CD14-positive monocyte (primary cell): ENCODE measurements at regions not wholly inside any gene's neighbourhood (a gene's known extent, or its start where the extent isn't known, plus 50 kb on each side); places are given as distances from the start of the nearest gene placed in this dataset.

Experiments
- DNase-seq, 3 donors: peaks; one replicate each; pipeline ENCODE4 v3.0.0-alpha.2; 2011 to 2022
- H2AFZ ChIP-seq: 2 replicates; pipeline ENCODE4 v1.6.0; 2012; ENCODE audit warnings: mild to moderate bottlenecking, low read depth, low read length, inconsistent platforms; ENCODE audit not compliant: insufficient read depth, poor library complexity, severe bottlenecking
- H3K27ac ChIP-seq, 2 donors: 1 replicate in 1 of 2; 2 replicates in 1 of 2; pipeline ENCODE4 v1.5.1; 2012 to 2013; ENCODE audit warnings: low read length in 2 of 2, control low read depth in 1 of 2, inconsistent platforms in 1 of 2, low read depth in 1 of 2, mild to moderate bottlenecking in 1 of 2
- H3K27me3 ChIP-seq, 2 donors: one replicate each; pipeline versions ENCODE4 v1.6.0 to v1.6.1; 2011 to 2013; ENCODE audit warnings: low read length in 2 of 2; ENCODE audit not compliant: control insufficient read depth in 2 of 2, insufficient read depth in 2 of 2
- H3K36me3 ChIP-seq, 2 donors: replicated peaks in 1 of 2; 1 replicate in 1 of 2; 2 replicates in 1 of 2; pipeline versions ENCODE4 v1.5.1 to v1.6.1; 2012 to 2013; ENCODE audit warnings: low read length in 2 of 2, control low read depth in 1 of 2, inconsistent platforms in 1 of 2, mild to moderate bottlenecking in 1 of 2; ENCODE audit not compliant: insufficient read depth in 2 of 2, control insufficient read depth in 1 of 2
- H3K4me1 ChIP-seq, 2 donors: 1 replicate in 1 of 2; 2 replicates in 1 of 2; pipeline versions ENCODE4 v1.5.1 to v1.6.1; 2012 to 2013; ENCODE audit warnings: low read length in 2 of 2, control low read depth in 1 of 2, inconsistent platforms in 1 of 2, mild to moderate bottlenecking in 1 of 2, moderate library complexity in 1 of 2; ENCODE audit not compliant: insufficient read depth in 2 of 2, control insufficient read depth in 1 of 2
- H3K4me2 ChIP-seq: replicated peaks from 2 replicates; pipeline ENCODE3; 2012; ENCODE audit warnings: low read length, moderate library complexity, mild to moderate bottlenecking; ENCODE audit not compliant: poor library complexity, severe bottlenecking; ENCODE audit errors: extremely low read depth
- H3K4me3 ChIP-seq, 3 experiments: fragments of 200-600 bp in 1 of 3; sonication (generic) in 1 of 3; replicated peaks in 1 of 3; 1 replicate in 2 of 3; 2 replicates in 1 of 3; pipeline ENCODE4 v1.5.1; 2011 to 2013; ENCODE audit warnings: low read length in 3 of 3, mild to moderate bottlenecking in 3 of 3, control low read depth in 2 of 3, low read depth in 2 of 3, inconsistent platforms in 1 of 3, moderate library complexity in 1 of 3
- H3K79me2 ChIP-seq: 2 replicates; pipeline ENCODE4 v1.6.0; 2012; ENCODE audit warnings: mild to moderate bottlenecking, control low read depth, inconsistent platforms, low read length, moderate library complexity; ENCODE audit not compliant: insufficient read depth
- H3K9ac ChIP-seq: 2 replicates; pipeline ENCODE4 v1.6.0; 2017; ENCODE audit warnings: low read length, mild to moderate bottlenecking; ENCODE audit not compliant: insufficient read depth, poor library complexity, severe bottlenecking
- H3K9me3 ChIP-seq, 2 donors: replicated peaks in 1 of 2; 1 replicate in 1 of 2; 2 replicates in 1 of 2; pipeline versions ENCODE4 v1.5.1 to v1.6.1; 2012 to 2013; ENCODE audit warnings: low read length in 2 of 2, control low read depth in 1 of 2; ENCODE audit not compliant: control insufficient read depth in 1 of 2, insufficient read depth in 1 of 2
- H4K20me1 ChIP-seq: 2 replicates; pipeline ENCODE4 v1.6.0; 2012; ENCODE audit warnings: mild to moderate bottlenecking, low read length, control low read depth, moderate library complexity; ENCODE audit not compliant: insufficient read depth
- H3K27ac Mint-ChIP-seq, 7 donors: one replicate each; pipeline ENCODE4 v1.8.0; 2020; ENCODE audit warnings: mild to moderate bottlenecking in 7 of 7, mixed read lengths in 7 of 7, moderate library complexity in 6 of 7, inconsistent platforms in 2 of 7
- H3K27me3 Mint-ChIP-seq, 3 donors: one replicate each; pipeline ENCODE4 v1.8.0; 2021 to 2022; ENCODE audit warnings: low read depth in 3 of 3, mild to moderate bottlenecking in 3 of 3, mixed read lengths in 3 of 3, moderate library complexity in 3 of 3, inconsistent platforms in 1 of 3
- H3K36me3 Mint-ChIP-seq, 2 donors: one replicate each; pipeline ENCODE4 v1.8.0; 2020; ENCODE audit warnings: mixed read lengths in 2 of 2, inconsistent platforms in 1 of 2, mild to moderate bottlenecking in 1 of 2
- H3K4me1 Mint-ChIP-seq: one replicate; pipeline ENCODE4 v1.8.0; 2020; ENCODE audit warnings: mild to moderate bottlenecking, mixed read lengths
- H3K4me3 Mint-ChIP-seq, 2 donors: one replicate each; pipeline ENCODE4 v1.8.0; 2020; ENCODE audit warnings: mild to moderate bottlenecking in 2 of 2, mixed read lengths in 2 of 2, moderate library complexity in 1 of 2
- H3K9me3 Mint-ChIP-seq, 7 donors: one replicate each; pipeline ENCODE4 v1.8.0; 2020 to 2022; ENCODE audit warnings: mixed read lengths in 7 of 7, mild to moderate bottlenecking in 6 of 7, moderate library complexity in 6 of 7, inconsistent platforms in 2 of 7
- CTCF ChIP-seq: fragments of 200-600 bp; IDR thresholded peaks from one replicate; pipeline ENCODE4 v1.8.0; 2022; ENCODE audit warnings: antibody characterized with exemption, mild to moderate bottlenecking
- WGBS: methylation state at CpG from one replicate; pipeline ENCODE4 v1.1.5; 2013; ENCODE audit warnings: missing lambda C conversion rate; ENCODE audit not compliant: insufficient coverage; 5-methylcytosine and 5-hydroxymethylcytosine counted together
- intact Hi-C, 2 donors: fragments of 100-400 bp; cut with micrococcal nuclease; formaldehyde crosslinking; loops; one replicate each; pipeline versions ENCODE4 v1.15.0 to v1.15.1; 2023

GRCh38 chr20:9903048-9903655 lies 64.3 kb upstream of the PAK5 start:
- Histone ChIP-seq H3K4me2 (no peak overlapping the region), H3K79me2 (no peaks in the 10 kb centered on the region), H3K4me1 (no peaks in the 10 kb centered on the region), H4K20me1 (no peaks in the 10 kb centered on the region), H3K9me3 (no peaks in the 10 kb centered on the region), H3K27me3 (peaks cover 0 to 6% of the 10 kb centered on the region in 2 donors), H2AFZ (no peak overlapping the region), H3K27ac (no peak overlapping the region), H3K9ac (no peak overlapping the region), H3K4me3 (no peak overlapping the region), H3K36me3 (no peaks in the 10 kb centered on the region)
- no peak overlapping the region for H3K4me3 Mint-ChIP-seq
- DNase-seq: no peak
- H3K9me3 Mint-ChIP-seq: peaks cover 0 to 2% (median 0%) of the 10 kb centered on the region in 7 donors
- no peak overlapping the region for H3K27ac Mint-ChIP-seq
- no peaks in the 10 kb centered on the region for H3K4me1 Mint-ChIP-seq
- intact Hi-C loops: no loop called here
- no peaks in the 10 kb centered on the region for H3K36me3 Mint-ChIP-seq
- peaks cover 2 to 11% (median 11%) of the 10 kb centered on the region in 3 donors for H3K27me3 Mint-ChIP-seq
- WGBS: 20% methylated on average over 1 of the region's 1 CpG
- peak; percentile 73 for TF ChIP-seq CTCF

GRCh38 chr20:9889270-9889981 lies 50.5 kb upstream of the PAK5 start:
- Histone ChIP-seq H3K4me1 (no peaks in the 10 kb centered on the region), H3K36me3 (no peaks in the 10 kb centered on the region), H3K4me2 (peak overlapping the region; percentile 12), H3K27me3 (no peaks in the 10 kb centered on the region), H3K9me3 (no peaks in the 10 kb centered on the region), H3K9ac (no peak overlapping the region), H4K20me1 (no peaks in the 10 kb centered on the region), H3K4me3 (peak overlapping the region in 1 of 3 experiments; percentile 21), H3K27ac (no peak overlapping the region), H3K79me2 (no peaks in the 10 kb centered on the region), H2AFZ (no peak overlapping the region)
- Mint-ChIP-seq H3K4me1 (peaks cover 2% of the 10 kb centered on the region), H3K4me3 (peak overlapping the region in 1 of 2 donors; percentile 19), H3K9me3 (peaks cover 0 to 9% (median 5%) of the 10 kb centered on the region in 7 donors), H3K36me3 (no peaks in the 10 kb centered on the region), H3K27me3 (peaks cover 3 to 7% (median 4%) of the 10 kb centered on the region in 3 donors), H3K27ac (peak overlapping the region in 2 of 7 donors; percentile 21 to 28)
- WGBS: no CpG with 5 or more reads among the region's 6 CpGs
- TF ChIP-seq CTCF: no peak
- DNase-seq: peak in 1 of 3 donors; percentile 4
- intact Hi-C loops: no loop called here
